HCT116 (cell line): ENCODE measurements at regions not wholly inside any gene's neighbourhood (a gene's known extent, or its start where the extent isn't known, plus 50 kb on each side); places are given as distances from the start of the nearest gene placed in this dataset.

ENCODE experiments used
- ATAC-seq: fragments of 200-7000 bp; cut with Tn5 transposase; 2 replicates; pipeline ENCODE4 v1.9.1; 2020; ENCODE audit warnings: mild to moderate bottlenecking, moderate library complexity
- BruUV-seq: library from RNA; stranded (reverse); fragments of 400-500 nt; replicated peaks from 2 replicates; lab custom pipeline; 2021; lab: Mats Ljungman, UMichigan
- CTCF ChIA-PET: fragments of 300-600 bp; sonication (Branson Sonifier 250); formaldehyde crosslinking; loops from one replicate; lab custom pipeline; 2021; ENCODE audit warnings: antibody characterized with exemption; lab: Charles Lee
- POLR2A ChIA-PET: fragments of 300-600, 350-600 bp; sonication (Branson Sonifier 250); formaldehyde crosslinking; loops from one replicate; lab custom pipeline; 2021; ENCODE audit warnings: antibody characterized with exemption; lab: Charles Lee
- RAD21 ChIA-PET, 2 experiments: fragments of 300-600 bp; sonication (Branson Sonifier 250); formaldehyde crosslinking; loops; one replicate each; lab custom pipeline; 2023; ENCODE audit warnings: low total read pairs in 2 of 2; ENCODE audit not compliant: uncharacterized antibody in 2 of 2, unreplicated experiment in 2 of 2, low non-redundant PET in 1 of 2; lab: Charles Lee
- DNase-seq: peaks from one replicate; pipeline ENCODE4 v3.0.0-alpha.2; 2010; ENCODE audit warnings: low read depth, low spot score
- H2AFZ ChIP-seq: fragments of 200-600 bp; shearing (Covaris generic), sonication (generic); 2 replicates; pipeline ENCODE4 v1.6.1; 2017; ENCODE audit warnings: low read depth, mixed run types, mixed read lengths, antibody characterized with exemption, low read length; ENCODE audit not compliant: poor library complexity, severe bottlenecking
- H3K27ac ChIP-seq: 2 replicates; pipeline ENCODE4 v1.5.1; 2012; ENCODE audit warnings: low read depth, low read length
- H3K27me3 ChIP-seq: fragments of 200-600 bp; sonication (generic); 2 replicates; pipeline ENCODE4 v1.6.1; 2016; ENCODE audit warnings: mixed run types, low read length, mixed read lengths; ENCODE audit not compliant: insufficient read depth
- H3K36me3 ChIP-seq, 2 experiments: fragments of 200-500 bp in 1 of 2; fragments of 200-600 bp in 1 of 2; sonication (Bioruptor generic) in 1 of 2; sonication (generic) in 1 of 2; 2 replicates each; pipeline versions ENCODE4 v1.5.1 to v1.6.1; 2014 to 2016; ENCODE audit warnings: low read length in 2 of 2, inconsistent platforms in 1 of 2, mixed read lengths in 1 of 2, mixed run types in 1 of 2; ENCODE audit not compliant: insufficient read depth in 2 of 2, control insufficient read depth in 1 of 2
- H3K4me1 ChIP-seq, 2 experiments: fragments of 200-600 bp in 1 of 2; sonication (generic) in 1 of 2; 2 replicates each; pipeline versions ENCODE4 v1.5.1 to v1.6.1; 2012 to 2017; ENCODE audit warnings: low read length in 2 of 2, inconsistent platforms in 1 of 2, mild to moderate bottlenecking in 1 of 2, mixed read lengths in 1 of 2, mixed run types in 1 of 2, moderate library complexity in 1 of 2; ENCODE audit not compliant: insufficient read depth in 2 of 2, control insufficient read depth in 1 of 2
- H3K4me2 ChIP-seq: fragments of 200-600 bp; sonication (generic); 2 replicates; pipeline ENCODE4 v1.6.1; 2017; ENCODE audit warnings: mixed run types, low read length, mixed read lengths
- H3K4me3 ChIP-seq, 2 experiments: fragments of 200-600 bp in 1 of 2; sonication (generic) in 1 of 2; replicated peaks in 1 of 2; 2 replicates each; pipeline ENCODE4 v1.5.1; 2011 to 2016; ENCODE audit warnings: low read length in 2 of 2, control low read depth in 1 of 2, low read depth in 1 of 2, mild to moderate bottlenecking in 1 of 2, mixed read lengths in 1 of 2, mixed run types in 1 of 2
- H3K79me2 ChIP-seq: fragments of 200-600 bp; sonication (generic); 2 replicates; pipeline ENCODE4 v1.6.1; 2017; ENCODE audit warnings: mild to moderate bottlenecking, mixed run types, low read length, moderate library complexity, mixed read lengths; ENCODE audit not compliant: insufficient read depth
- H3K9ac ChIP-seq: fragments of 200-600 bp; sonication (generic); 2 replicates; pipeline ENCODE4 v1.6.1; 2016; ENCODE audit warnings: low read length, mixed read lengths
- H3K9me2 ChIP-seq: fragments of 200-600 bp; sonication (generic), shearing (Covaris generic); 2 replicates; pipeline ENCODE4 v1.6.1; 2017; ENCODE audit warnings: mixed run types, mild to moderate bottlenecking, moderate library complexity; ENCODE audit not compliant: insufficient read depth
- H3K9me3 ChIP-seq, 2 experiments: fragments of 200-500 bp in 1 of 2; fragments of 200-600 bp in 1 of 2; sonication (Bioruptor generic) in 1 of 2; sonication (generic) in 1 of 2; 2 replicates each; pipeline ENCODE4 v1.6.1; 2014 to 2017; ENCODE audit warnings: low read length in 2 of 2, mixed read lengths in 2 of 2, inconsistent platforms in 1 of 2, low read depth in 1 of 2, mild to moderate bottlenecking in 1 of 2, mixed run types in 1 of 2, moderate library complexity in 1 of 2; ENCODE audit not compliant: control insufficient read depth in 1 of 2, insufficient read depth in 1 of 2
- H4K20me1 ChIP-seq: fragments of 200-600 bp; sonication (generic), shearing (Covaris generic); 2 replicates; pipeline ENCODE4 v1.6.1; 2017; ENCODE audit warnings: mixed run types, mild to moderate bottlenecking, moderate library complexity; ENCODE audit not compliant: insufficient read depth
- ATF3 ChIP-seq: IDR thresholded peaks from 2 replicates; pipeline ENCODE4 v1.6.1; 2012
- CBX3 ChIP-seq: IDR thresholded peaks from 2 replicates; pipeline ENCODE4 v1.6.1; 2012; ENCODE audit warnings: low read depth
- JUND ChIP-seq: IDR thresholded peaks from 2 replicates; pipeline ENCODE4 v1.6.1; 2012
- REST ChIP-seq: IDR thresholded peaks from 2 replicates; pipeline ENCODE4 v1.6.1; 2012; ENCODE audit warnings: low read depth
- SP1 ChIP-seq: IDR thresholded peaks from 2 replicates; pipeline ENCODE4 v1.6.1; 2012; ENCODE audit warnings: low read depth
- YY1 ChIP-seq: IDR thresholded peaks from 2 replicates; pipeline ENCODE4 v1.6.1; 2011; ENCODE audit warnings: low read length, low read depth, moderate library complexity, mild to moderate bottlenecking; ENCODE audit not compliant: insufficient replicate concordance; ENCODE audit errors: extremely low read depth
- intact Hi-C: fragments of 100-400 bp; cut with micrococcal nuclease; formaldehyde crosslinking; loops from 2 replicates; pipeline ENCODE4 v1.10.0; 2022
- TF ChIP-seq, protein P1 (sequence below): IDR thresholded peaks from 2 replicates; pipeline ENCODE4 v1.6.1; 2012
- TF ChIP-seq, protein P2 (sequence below), 3 experiments: fragments of 200-600 bp in 1 of 3; sonication (generic) in 1 of 3; IDR thresholded peaks in 2 of 3; conservative IDR thresholded peaks in 1 of 3; 2 replicates each; pipeline ENCODE4 v1.5.1; 2012 to 2017; ENCODE audit warnings: low read depth in 2 of 3, low read length in 2 of 3, antibody characterized with exemption in 1 of 3, borderline replicate concordance in 1 of 3, control low read depth in 1 of 3, mild to moderate bottlenecking in 1 of 3, mixed read lengths in 1 of 3, mixed run types in 1 of 3, moderate library complexity in 1 of 3; ENCODE audit not compliant: insufficient read depth in 1 of 3

- Histone ChIP-seq H3K9me2 (no peaks in the 10 kb centered on the region), H4K20me1 (no peaks in the 10 kb centered on the region), H3K27me3 (peaks cover 74% of the 10 kb centered on the region), H3K4me3 (no peak overlapping the region), H2AFZ (no peak overlapping the region), H3K36me3 (no peaks in the 10 kb centered on the region), H3K79me2 (no peaks in the 10 kb centered on the region), H3K4me2 (no peak overlapping the region), H3K9me3 (no peaks in the 10 kb centered on the region), H3K9ac (no peak overlapping the region), H3K4me1 (no peaks in the 10 kb centered on the region), H3K27ac (no peak overlapping the region)
- ChIA-PET RAD21 (no interaction called here), POLR2A (no interaction called here), CTCF (no interaction called here)
- ATAC-seq = no peak
- intact Hi-C loops = no loop called here
- BruUV-seq = no TSS peak
- no peak for DNase-seq
- TF ChIP-seq, protein P1, sequence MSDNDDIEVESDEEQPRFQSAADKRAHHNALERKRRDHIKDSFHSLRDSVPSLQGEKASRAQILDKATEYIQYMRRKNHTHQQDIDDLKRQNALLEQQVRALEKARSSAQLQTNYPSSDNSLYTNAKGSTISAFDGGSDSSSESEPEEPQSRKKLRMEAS = no peak
- no peak for TF ChIP-seq REST
- no peak for TF ChIP-seq JUND
- TF ChIP-seq YY1 = no peak
- TF ChIP-seq ATF3 = no peak
- no peak for TF ChIP-seq SP1
- TF ChIP-seq CBX3 = no peak
- TF ChIP-seq, protein P2, sequence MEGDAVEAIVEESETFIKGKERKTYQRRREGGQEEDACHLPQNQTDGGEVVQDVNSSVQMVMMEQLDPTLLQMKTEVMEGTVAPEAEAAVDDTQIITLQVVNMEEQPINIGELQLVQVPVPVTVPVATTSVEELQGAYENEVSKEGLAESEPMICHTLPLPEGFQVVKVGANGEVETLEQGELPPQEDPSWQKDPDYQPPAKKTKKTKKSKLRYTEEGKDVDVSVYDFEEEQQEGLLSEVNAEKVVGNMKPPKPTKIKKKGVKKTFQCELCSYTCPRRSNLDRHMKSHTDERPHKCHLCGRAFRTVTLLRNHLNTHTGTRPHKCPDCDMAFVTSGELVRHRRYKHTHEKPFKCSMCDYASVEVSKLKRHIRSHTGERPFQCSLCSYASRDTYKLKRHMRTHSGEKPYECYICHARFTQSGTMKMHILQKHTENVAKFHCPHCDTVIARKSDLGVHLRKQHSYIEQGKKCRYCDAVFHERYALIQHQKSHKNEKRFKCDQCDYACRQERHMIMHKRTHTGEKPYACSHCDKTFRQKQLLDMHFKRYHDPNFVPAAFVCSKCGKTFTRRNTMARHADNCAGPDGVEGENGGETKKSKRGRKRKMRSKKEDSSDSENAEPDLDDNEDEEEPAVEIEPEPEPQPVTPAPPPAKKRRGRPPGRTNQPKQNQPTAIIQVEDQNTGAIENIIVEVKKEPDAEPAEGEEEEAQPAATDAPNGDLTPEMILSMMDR (IDR thresholded peaks at IDR 0.05 in 2 of 3, conservative IDR thresholded peaks at IDR 0.05 in 1 of 3; ENCODE audit: borderline replicate concordance in 1 of 3, insufficient read depth in 1 of 3, low read depth in 2 of 3, low read length in 2 of 3) = no peak
These were observed 183.6 kb downstream of the MINAR1 start for GRCh38 chr15:79615754-79616153.
